A673 (cell line): ENCODE measurements at regions not wholly inside any gene's neighbourhood (a gene's known extent, or its start where the extent isn't known, plus 50 kb on each side); places are given as distances from the start of the nearest gene placed in this dataset.

Experiments
- BruUV-seq: library from RNA; stranded (reverse); fragments of 400-500 nt; replicated peaks from 2 replicates; lab custom pipeline; 2021; lab: Mats Ljungman, UMichigan
- CTCF ChIA-PET: fragments of 300-600 bp; sonication (Branson Sonifier 250); formaldehyde crosslinking; loops from one replicate; lab custom pipeline; 2022; ENCODE audit warnings: antibody characterized with exemption; lab: Charles Lee
- POLR2A ChIA-PET: fragments of 300-600 bp; sonication (Branson Sonifier 250); formaldehyde crosslinking; loops from one replicate; lab custom pipeline; 2022; ENCODE audit warnings: antibody characterized with exemption; ENCODE audit not compliant: low non-redundant PET; lab: Charles Lee
- DNase-seq: peaks from one replicate; pipeline ENCODE4 v3.0.0-alpha.2; 2015; ENCODE audit warnings: low spot score
- H3K27ac ChIP-seq: fragments of 200-600 bp; sonication (generic); 2 replicates; pipeline ENCODE4 v1.5.1; 2016; ENCODE audit warnings: mixed run types, low read depth, mild to moderate bottlenecking, mixed read lengths, antibody characterized with exemption, low read length; ENCODE audit not compliant: poor library complexity, severe bottlenecking
- H3K27me3 ChIP-seq: fragments of 200-600 bp; sonication (generic); replicated peaks from 2 replicates; pipeline ENCODE4 v1.6.1; 2017; ENCODE audit warnings: mixed run types, low read depth, mild to moderate bottlenecking, mixed read lengths, antibody characterized with exemption, low read length; ENCODE audit not compliant: insufficient read depth, poor library complexity
- H3K36me3 ChIP-seq: fragments of 200-600 bp; sonication (generic); 2 replicates; pipeline ENCODE4 v1.6.1; 2016; ENCODE audit warnings: mixed run types, mild to moderate bottlenecking, mixed read lengths, antibody characterized with exemption, low read length; ENCODE audit not compliant: insufficient read depth, poor library complexity, severe bottlenecking
- H3K4me1 ChIP-seq: fragments of 200-600 bp; sonication (generic); 2 replicates; pipeline ENCODE4 v1.6.1; 2017; ENCODE audit warnings: mixed run types, mild to moderate bottlenecking, mixed read lengths, antibody characterized with exemption, low read length; ENCODE audit not compliant: insufficient read depth, poor library complexity, severe bottlenecking
- H3K4me3 ChIP-seq: fragments of 200-600 bp; sonication (generic); 2 replicates; pipeline ENCODE4 v1.5.1; 2016; ENCODE audit warnings: low read depth, mixed run types, mild to moderate bottlenecking, mixed read lengths, low read length; ENCODE audit not compliant: poor library complexity, severe bottlenecking
- H3K9me3 ChIP-seq: fragments of 200-600 bp; sonication (generic); 2 replicates; pipeline ENCODE4 v1.6.1; 2016; ENCODE audit warnings: mixed run types, low read depth, mild to moderate bottlenecking, mixed read lengths, antibody characterized with exemption, low read length; ENCODE audit not compliant: poor library complexity, severe bottlenecking
- CTCF ChIP-seq: fragments of 300-800, 200-600 bp; sonication (generic); conservative IDR thresholded peaks from 2 replicates; pipeline ENCODE4 v1.5.1; 2017; ENCODE audit warnings: low read depth, mild to moderate bottlenecking, antibody characterized with exemption, low read length, moderate library complexity, mixed read lengths
- EZH2 ChIP-seq: fragments of 200-600 bp; sonication (generic); IDR thresholded peaks from 2 replicates; pipeline ENCODE4 v1.6.1; 2017; ENCODE audit warnings: borderline replicate concordance, low read depth, mild to moderate bottlenecking, mixed read lengths, antibody characterized with exemption, low read length; ENCODE audit not compliant: poor library complexity, severe bottlenecking
- intact Hi-C: fragments of 100-400 bp; cut with micrococcal nuclease; formaldehyde crosslinking; loops from one replicate; pipeline ENCODE4 v1.10.0; 2022; ENCODE audit not compliant: unreplicated experiment

- Histone ChIP-seq H3K4me3 (no peak overlapping the region), H3K27ac (no peak overlapping the region), H3K27me3 (no peaks in the 10 kb centered on the region), H3K9me3 (no peaks in the 10 kb centered on the region), H3K36me3 (no peaks in the 10 kb centered on the region), H3K4me1 (no peaks in the 10 kb centered on the region)
- BruUV-seq: no TSS peak
- ChIA-PET POLR2A (no interaction called here), CTCF (no interaction called here)
- DNase-seq: no peak
- intact Hi-C loops: no loop called here
- TF ChIP-seq EZH2 (no peak), CTCF (no peak)
These were observed 315.4 kb downstream of the DCAF12L2 start for GRCh38 chrX:125850693-125851092.

DNA sequence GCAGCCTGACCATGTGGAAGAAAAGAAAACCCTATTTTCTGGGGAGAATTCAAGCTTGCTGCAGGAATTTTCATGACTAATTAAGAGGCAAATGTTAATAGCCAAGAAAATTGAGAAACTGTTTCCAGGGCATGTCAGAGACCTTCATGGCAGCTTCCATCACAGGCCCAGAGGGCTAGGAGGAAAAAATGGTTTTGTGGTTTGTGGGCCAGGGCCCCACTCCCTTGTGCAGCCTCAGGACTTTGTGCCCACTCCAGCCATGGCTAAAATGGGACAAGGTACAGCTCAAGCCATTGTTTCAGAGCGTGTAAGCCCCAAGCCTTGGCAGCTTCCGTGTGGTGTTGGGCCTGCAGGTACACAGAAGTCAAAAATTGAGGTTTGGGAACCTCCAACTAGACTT is 282.9 kb downstream of the DCAF12L2 start:
- Histone ChIP-seq H3K4me1 (no peaks in the 10 kb centered on the region), H3K27me3 (no peaks in the 10 kb centered on the region), H3K27ac (no peak overlapping the region), H3K9me3 (no peaks in the 10 kb centered on the region), H3K4me3 (no peak overlapping the region), H3K36me3 (no peaks in the 10 kb centered on the region)
- TF ChIP-seq EZH2 (no peak), CTCF (no peak)
- ChIA-PET CTCF (no interaction called here), POLR2A (no interaction called here)
- DNase-seq: no peak
- no TSS peak for BruUV-seq
- intact Hi-C loops: no loop called here

GRCh38 chrX:125894947-125895346 is 271.1 kb downstream of the DCAF12L2 start:
- H3K27ac ChIP-seq: no peak overlapping the region
- no TSS peak for BruUV-seq
- intact Hi-C loops: no loop called here
- H3K4me3 ChIP-seq: no peak overlapping the region
- ChIA-PET CTCF (no interaction called here), POLR2A (no interaction called here)
- no peaks in the 10 kb centered on the region for H3K36me3 ChIP-seq
- H3K27me3 ChIP-seq: no peaks in the 10 kb centered on the region
- H3K9me3 ChIP-seq: peaks cover 4% of the 10 kb centered on the region
- no peaks in the 10 kb centered on the region for H3K4me1 ChIP-seq
- DNase-seq: no peak
- TF ChIP-seq EZH2 (no peak), CTCF (no peak)

GRCh38 chrX:125895518-125895917 is 270.6 kb downstream of the DCAF12L2 start:
- peaks cover 4% of the 10 kb centered on the region for H3K9me3 ChIP-seq
- no peaks in the 10 kb centered on the region for H3K36me3 ChIP-seq
- ChIA-PET CTCF (no interaction called here), POLR2A (no interaction called here)
- BruUV-seq: no TSS peak
- no peaks in the 10 kb centered on the region for H3K4me1 ChIP-seq
- no peak overlapping the region for H3K27ac ChIP-seq
- no peaks in the 10 kb centered on the region for H3K27me3 ChIP-seq
- TF ChIP-seq EZH2: no peak
- no peak overlapping the region for H3K4me3 ChIP-seq
- intact Hi-C loops: no loop called here
- no peak for DNase-seq
